ENCODE measurements at regions not wholly inside any gene's neighbourhood (a gene's known extent, or its start where the extent isn't known, plus 50 kb on each side); places are given as distances from the start of the nearest gene placed in this dataset.

DNA sequence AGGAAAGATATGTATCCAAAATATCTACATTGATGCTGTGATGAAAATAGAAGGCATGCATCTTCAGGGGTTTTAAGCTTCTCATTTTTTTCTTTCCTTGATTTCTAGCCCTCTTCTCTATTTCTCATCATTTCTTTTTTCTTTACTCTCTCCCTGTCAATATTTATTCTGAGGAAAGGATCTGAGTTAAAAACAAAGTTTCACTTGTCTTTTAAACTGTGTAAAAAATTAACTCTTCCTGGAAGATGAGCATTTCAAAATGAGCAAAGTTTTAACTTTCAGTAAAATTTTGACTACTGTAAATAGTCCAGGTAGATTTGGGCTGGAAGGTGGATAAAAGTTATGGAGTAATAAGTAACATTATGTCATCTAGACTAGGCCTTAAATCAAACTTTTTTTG is 500.2 kb upstream of the GBE1 start:
- no peak overlapping the region for H3K4me3 ChIP-seq
- H3K4me1 ChIP-seq, result no peaks in the 10 kb centered on the region
- H3K36me3 ChIP-seq, result no peaks in the 10 kb centered on the region
- intact Hi-C loops (cut with DNase I), result no loop called here
- H3K27me3 ChIP-seq, result no peaks in the 10 kb centered on the region
- H3K27ac ChIP-seq, result no peak overlapping the region
- no peak for TF ChIP-seq CTCF (IDR thresholded peaks at IDR 0.05)
- no peak for TF ChIP-seq POLR2A (IDR thresholded peaks at IDR 0.05)
- no peaks in the 10 kb centered on the region for H3K9me3 ChIP-seq
- no peak for DNase-seq

GRCh38 chr3:82261013-82261412 is 499.6 kb upstream of the GBE1 start:
- intact Hi-C loops (cut with DNase I), result no loop called here
- H3K9me3 ChIP-seq, result no peaks in the 10 kb centered on the region
- WGBS, 2 donors, result 69 to 80% methylated on average over 1 of the region's 1 CpG
- H3K27ac ChIP-seq, result no peak overlapping the region
- H3K4me3 ChIP-seq, result no peak overlapping the region
- no peaks in the 10 kb centered on the region for H3K27me3 ChIP-seq
- no peak for DNase-seq
- H3K36me3 ChIP-seq, result no peaks in the 10 kb centered on the region
- H3K4me1 ChIP-seq, result no peaks in the 10 kb centered on the region
- TF ChIP-seq CTCF (IDR thresholded peaks at IDR 0.05) (no peak), POLR2A (IDR thresholded peaks at IDR 0.05) (no peak)

- Histone ChIP-seq H3K9me3 (no peaks in the 10 kb centered on the region), H3K4me1 (no peaks in the 10 kb centered on the region), H3K27me3 (no peaks in the 10 kb centered on the region), H3K36me3 (no peaks in the 10 kb centered on the region), H3K27ac (no peak overlapping the region), H3K4me3 (no peak overlapping the region)
- WGBS, 2 donors, result 86 to 90% methylated on average over 4 of the region's 4 CpGs
- DNase-seq, result no peak
- TF ChIP-seq CTCF (IDR thresholded peaks at IDR 0.05), result no peak
- TF ChIP-seq POLR2A (IDR thresholded peaks at IDR 0.05), result no peak
- intact Hi-C loops (cut with DNase I), result no loop called here
These were observed 498.5 kb upstream of the GBE1 start for GRCh38 chr3:82259994-82260393.

DNA sequence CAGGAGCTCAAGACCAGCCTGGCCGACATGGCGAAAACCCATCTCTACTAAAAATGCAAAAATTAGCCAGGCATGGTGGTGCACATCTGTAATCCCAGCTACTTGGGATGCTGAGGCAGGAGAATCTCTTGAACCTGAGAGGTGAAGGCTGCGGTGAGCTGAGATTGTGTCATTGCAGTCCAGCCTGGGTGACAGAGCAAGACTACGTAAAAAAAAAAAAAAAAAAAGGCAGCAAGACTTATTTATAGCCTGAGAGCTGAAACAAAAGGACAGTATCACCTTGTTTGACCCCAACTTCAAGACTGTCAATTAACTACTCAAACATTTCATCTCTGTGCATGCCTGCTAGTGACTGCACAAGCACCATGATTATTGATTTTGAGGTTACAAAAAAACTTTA is 478.9 kb upstream of the GBE1 start:
- Histone ChIP-seq H3K9me3 (no peaks in the 10 kb centered on the region), H3K27ac (no peak overlapping the region), H3K36me3 (no peaks in the 10 kb centered on the region), H3K4me1 (no peaks in the 10 kb centered on the region), H3K4me3 (no peak overlapping the region), H3K27me3 (no peaks in the 10 kb centered on the region)
- DNase-seq, result no peak
- WGBS, 2 donors, result 77 to 92% methylated on average over 3 to 4 of the region's 4 CpGs
- TF ChIP-seq CTCF (IDR thresholded peaks at IDR 0.05), result no peak
- no peak for TF ChIP-seq POLR2A (IDR thresholded peaks at IDR 0.05)
- intact Hi-C loops (cut with DNase I), result no loop called here

DNA sequence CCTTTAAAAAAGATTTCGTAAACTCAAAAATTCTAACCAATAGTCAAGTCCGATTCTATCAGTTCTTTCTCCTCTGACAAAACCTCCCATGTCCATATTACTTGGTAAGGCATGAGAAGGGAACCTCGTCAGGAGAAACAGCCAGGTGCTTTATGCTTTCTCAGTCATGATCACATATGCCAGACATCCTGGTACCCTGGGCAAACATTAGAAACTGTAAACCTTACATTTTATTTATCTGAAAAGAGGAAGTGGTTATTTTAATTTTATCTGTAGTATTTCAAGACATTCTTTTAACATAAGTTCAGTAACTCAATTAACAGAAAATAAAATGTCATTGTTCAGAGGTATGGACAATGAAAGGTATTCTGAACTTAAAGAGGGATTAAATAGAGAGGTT is 474.8 kb upstream of the GBE1 start:
- TF ChIP-seq POLR2A (IDR thresholded peaks at IDR 0.05) (no peak), CTCF (IDR thresholded peaks at IDR 0.05) (no peak)
- Histone ChIP-seq H3K9me3 (no peaks in the 10 kb centered on the region), H3K27ac (no peak overlapping the region), H3K4me1 (no peaks in the 10 kb centered on the region), H3K4me3 (no peak overlapping the region), H3K36me3 (no peaks in the 10 kb centered on the region), H3K27me3 (no peaks in the 10 kb centered on the region)
- WGBS, 2 donors, result 73 to 82% methylated on average over 3 of the region's 3 CpGs
- no peak for DNase-seq
- intact Hi-C loops (cut with DNase I), result no loop called here
